ENCODE measurements at regions not wholly inside any gene's neighbourhood (a gene's known extent, or its start where the extent isn't known, plus 50 kb on each side); places are given as distances from the start of the nearest gene placed in this dataset.

DNA sequence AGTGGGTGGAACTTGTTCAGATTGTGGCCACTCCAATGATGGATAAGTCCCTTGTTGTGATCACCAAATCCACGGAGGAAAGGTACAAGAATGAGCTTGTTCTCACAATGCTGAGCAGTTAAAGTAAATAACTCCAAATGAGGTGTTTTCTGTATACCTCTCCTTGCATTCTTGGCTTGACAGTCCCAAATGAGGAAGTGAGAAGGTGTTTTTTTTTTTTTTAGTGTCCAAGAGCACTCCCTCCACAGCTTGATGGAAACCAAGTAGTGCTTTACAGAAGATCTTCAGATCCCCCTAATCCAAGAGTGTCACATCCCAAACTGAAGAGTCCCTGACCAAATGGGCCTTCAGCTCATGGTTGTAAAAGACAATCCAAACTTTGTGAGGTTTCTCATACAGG, 153.6 kb downstream of the ATP23 start:
- TF ChIP-seq POLR2AphosphoS5 (IDR thresholded peaks at IDR 0.05; ENCODE audit: low read depth, low read length), result no peak
- TF ChIP-seq, protein P1, sequence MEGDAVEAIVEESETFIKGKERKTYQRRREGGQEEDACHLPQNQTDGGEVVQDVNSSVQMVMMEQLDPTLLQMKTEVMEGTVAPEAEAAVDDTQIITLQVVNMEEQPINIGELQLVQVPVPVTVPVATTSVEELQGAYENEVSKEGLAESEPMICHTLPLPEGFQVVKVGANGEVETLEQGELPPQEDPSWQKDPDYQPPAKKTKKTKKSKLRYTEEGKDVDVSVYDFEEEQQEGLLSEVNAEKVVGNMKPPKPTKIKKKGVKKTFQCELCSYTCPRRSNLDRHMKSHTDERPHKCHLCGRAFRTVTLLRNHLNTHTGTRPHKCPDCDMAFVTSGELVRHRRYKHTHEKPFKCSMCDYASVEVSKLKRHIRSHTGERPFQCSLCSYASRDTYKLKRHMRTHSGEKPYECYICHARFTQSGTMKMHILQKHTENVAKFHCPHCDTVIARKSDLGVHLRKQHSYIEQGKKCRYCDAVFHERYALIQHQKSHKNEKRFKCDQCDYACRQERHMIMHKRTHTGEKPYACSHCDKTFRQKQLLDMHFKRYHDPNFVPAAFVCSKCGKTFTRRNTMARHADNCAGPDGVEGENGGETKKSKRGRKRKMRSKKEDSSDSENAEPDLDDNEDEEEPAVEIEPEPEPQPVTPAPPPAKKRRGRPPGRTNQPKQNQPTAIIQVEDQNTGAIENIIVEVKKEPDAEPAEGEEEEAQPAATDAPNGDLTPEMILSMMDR (IDR thresholded peaks at IDR 0.05), result no peak
- no peak for TF ChIP-seq SIN3A (IDR thresholded peaks at IDR 0.05; ENCODE audit: borderline replicate concordance, insufficient read depth, low read depth, low read length)
- TF ChIP-seq, protein P2, sequence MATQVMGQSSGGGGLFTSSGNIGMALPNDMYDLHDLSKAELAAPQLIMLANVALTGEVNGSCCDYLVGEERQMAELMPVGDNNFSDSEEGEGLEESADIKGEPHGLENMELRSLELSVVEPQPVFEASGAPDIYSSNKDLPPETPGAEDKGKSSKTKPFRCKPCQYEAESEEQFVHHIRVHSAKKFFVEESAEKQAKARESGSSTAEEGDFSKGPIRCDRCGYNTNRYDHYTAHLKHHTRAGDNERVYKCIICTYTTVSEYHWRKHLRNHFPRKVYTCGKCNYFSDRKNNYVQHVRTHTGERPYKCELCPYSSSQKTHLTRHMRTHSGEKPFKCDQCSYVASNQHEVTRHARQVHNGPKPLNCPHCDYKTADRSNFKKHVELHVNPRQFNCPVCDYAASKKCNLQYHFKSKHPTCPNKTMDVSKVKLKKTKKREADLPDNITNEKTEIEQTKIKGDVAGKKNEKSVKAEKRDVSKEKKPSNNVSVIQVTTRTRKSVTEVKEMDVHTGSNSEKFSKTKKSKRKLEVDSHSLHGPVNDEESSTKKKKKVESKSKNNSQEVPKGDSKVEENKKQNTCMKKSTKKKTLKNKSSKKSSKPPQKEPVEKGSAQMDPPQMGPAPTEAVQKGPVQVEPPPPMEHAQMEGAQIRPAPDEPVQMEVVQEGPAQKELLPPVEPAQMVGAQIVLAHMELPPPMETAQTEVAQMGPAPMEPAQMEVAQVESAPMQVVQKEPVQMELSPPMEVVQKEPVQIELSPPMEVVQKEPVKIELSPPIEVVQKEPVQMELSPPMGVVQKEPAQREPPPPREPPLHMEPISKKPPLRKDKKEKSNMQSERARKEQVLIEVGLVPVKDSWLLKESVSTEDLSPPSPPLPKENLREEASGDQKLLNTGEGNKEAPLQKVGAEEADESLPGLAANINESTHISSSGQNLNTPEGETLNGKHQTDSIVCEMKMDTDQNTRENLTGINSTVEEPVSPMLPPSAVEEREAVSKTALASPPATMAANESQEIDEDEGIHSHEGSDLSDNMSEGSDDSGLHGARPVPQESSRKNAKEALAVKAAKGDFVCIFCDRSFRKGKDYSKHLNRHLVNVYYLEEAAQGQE (IDR thresholded peaks at IDR 0.05; ENCODE audit: insufficient read depth in 1 of 2, low read depth in 2 of 2, low read length in 1 of 2), result no peak

All from Panc1 (cell line).